ENCODE measurements at regions not wholly inside any gene's neighbourhood (a gene's known extent, or its start where the extent isn't known, plus 50 kb on each side); places are given as distances from the start of the nearest gene placed in this dataset.

GRCh38 chr20:63070301-63070625, 63.5 kb upstream of the BHLHE23 start:
- peaks cover 6 to 37% (median 7%) of the 10 kb centered on the region in 3 donors for H3K27me3 ChIP-seq (ENCODE audit: control insufficient read depth in 3 of 3, insufficient read depth in 3 of 3, low read length in 2 of 3)
- no peaks in the 10 kb centered on the region for H3K36me3 ChIP-seq (ENCODE audit: control insufficient read depth in 4 of 4, insufficient read depth in 4 of 4, low read length in 4 of 4)
- no peak overlapping the region for H3K27ac ChIP-seq (ENCODE audit: low read depth in 1 of 2, low read length in 1 of 2)
- DNase-seq (no peak), ATAC-seq (ENCODE audit: insufficient read depth, low FRiP score) (no peak)
- 38 to 39% methylated on average over 3 of the region's 3 CpGs for WGBS, 2 donors
- H3K4me1 ChIP-seq (ENCODE audit: control insufficient read depth in 5 of 5, insufficient read depth in 5 of 5, low read length in 5 of 5), result no peaks in the 10 kb centered on the region
- no peak overlapping the region for H3K9ac ChIP-seq (ENCODE audit: insufficient read depth in 1 of 2, low read length in 2 of 2)
- H3K4me3 ChIP-seq, result no peak overlapping the region
- H3K9me3 ChIP-seq (ENCODE audit: control insufficient read depth in 4 of 4, insufficient read depth in 3 of 4, low read length in 3 of 4), result peaks cover 0 to 6% (median 0%) of the 10 kb centered on the region in 4 donors
- no peak for TF ChIP-seq CTCF (IDR thresholded peaks at IDR 0.05; ENCODE audit: control extremely low read depth, extremely low read depth)

- DNase-seq, result no peak
- H3K4me3 ChIP-seq, result no peak overlapping the region
- TF ChIP-seq CTCF (IDR thresholded peaks at IDR 0.05; ENCODE audit: control extremely low read depth, extremely low read depth), result no peak
- no peak overlapping the region for H3K27ac ChIP-seq (ENCODE audit: low read depth in 1 of 2, low read length in 1 of 2)
- H3K27me3 ChIP-seq (ENCODE audit: control insufficient read depth in 3 of 3, insufficient read depth in 3 of 3, low read length in 2 of 3), result peaks cover 6 to 28% (median 7%) of the 10 kb centered on the region in 3 donors
- no peaks in the 10 kb centered on the region for H3K36me3 ChIP-seq (ENCODE audit: control insufficient read depth in 4 of 4, insufficient read depth in 4 of 4, low read length in 4 of 4)
- H3K9ac ChIP-seq (ENCODE audit: insufficient read depth in 1 of 2, low read length in 2 of 2), result no peak overlapping the region
- 68 to 79% methylated on average over 10 of the region's 10 CpGs for WGBS, 2 donors
- no peaks in the 10 kb centered on the region for H3K4me1 ChIP-seq (ENCODE audit: control insufficient read depth in 5 of 5, insufficient read depth in 5 of 5, low read length in 5 of 5)
- ATAC-seq (ENCODE audit: insufficient read depth, low FRiP score), result no peak
- H3K9me3 ChIP-seq (ENCODE audit: control insufficient read depth in 4 of 4, insufficient read depth in 3 of 4, low read length in 3 of 4), result peaks cover 0 to 7% (median 0%) of the 10 kb centered on the region in 4 donors
Observed at GRCh38 chr20:63068711-63069367, 62.1 kb upstream of the BHLHE23 start.

- peaks cover 0 to 7% (median 0%) of the 10 kb centered on the region in 4 donors for H3K9me3 ChIP-seq (ENCODE audit: control insufficient read depth in 4 of 4, insufficient read depth in 3 of 4, low read length in 3 of 4)
- H3K27ac ChIP-seq (ENCODE audit: low read depth in 1 of 2, low read length in 1 of 2), result no peak overlapping the region
- no peak for DNase-seq
- H3K27me3 ChIP-seq (ENCODE audit: control insufficient read depth in 3 of 3, insufficient read depth in 3 of 3, low read length in 2 of 3), result peaks cover 6 to 22% (median 7%) of the 10 kb centered on the region in 3 donors
- no peak overlapping the region for H3K9ac ChIP-seq (ENCODE audit: insufficient read depth in 1 of 2, low read length in 2 of 2)
- H3K4me1 ChIP-seq (ENCODE audit: control insufficient read depth in 5 of 5, insufficient read depth in 5 of 5, low read length in 5 of 5), result no peaks in the 10 kb centered on the region
- no peaks in the 10 kb centered on the region for H3K36me3 ChIP-seq (ENCODE audit: control insufficient read depth in 4 of 4, insufficient read depth in 4 of 4, low read length in 4 of 4)
- no peak for ATAC-seq (ENCODE audit: insufficient read depth, low FRiP score)
- 68 to 81% methylated on average over 24 to 26 of the region's 26 CpGs for WGBS, 2 donors
- no peak for TF ChIP-seq CTCF (IDR thresholded peaks at IDR 0.05; ENCODE audit: control extremely low read depth, extremely low read depth)
- H3K4me3 ChIP-seq, result no peak overlapping the region
Observed at GRCh38 chr20:63067721-63068560, 61.2 kb upstream of the BHLHE23 start.
